Suprapubic skin (tissue), 4 donors: ENCODE measurements at regions not wholly inside any gene's neighbourhood (a gene's known extent, or its start where the extent isn't known, plus 50 kb on each side); places are given as distances from the start of the nearest gene placed in this dataset.

Source experiments
- DNase-seq, 2 donors: peaks; one replicate each; pipeline ENCODE4 v3.0.0-alpha.2; 2019; ENCODE audit warnings: low spot score in 2 of 2
- H3K27ac ChIP-seq: fragments of 200-600 bp; sonication (generic); one replicate; pipeline ENCODE4 v1.5.1; 2019
- H3K27me3 ChIP-seq: fragments of 200-600 bp; sonication (generic); one replicate; pipeline ENCODE4 v1.5.1; 2019
- H3K36me3 ChIP-seq: fragments of 200-600 bp; sonication (generic); one replicate; pipeline ENCODE4 v1.5.1; 2019
- H3K4me1 ChIP-seq: fragments of 200-600 bp; sonication (generic); one replicate; pipeline ENCODE4 v1.5.1; 2019
- H3K4me3 ChIP-seq: fragments of 200-600 bp; sonication (generic); one replicate; pipeline ENCODE4 v1.5.1; 2019; ENCODE audit warnings: mild to moderate bottlenecking
- H3K9me3 ChIP-seq: fragments of 200-600 bp; sonication (generic); one replicate; pipeline ENCODE4 v1.5.1; 2019
- EP300 ChIP-seq: sonication (generic); formaldehyde crosslinking; IDR thresholded peaks from one replicate; pipeline ENCODE4 v1.6.1; 2017; ENCODE audit warnings: antibody characterized with exemption
- POLR2A ChIP-seq, 2 donors: fragments of 450-650 bp; IDR thresholded peaks; one replicate each; pipeline ENCODE4 v1.6.1; 2017; ENCODE audit warnings: antibody characterized with exemption in 2 of 2, mild to moderate bottlenecking in 2 of 2, moderate library complexity in 2 of 2
- POLR2AphosphoS5 ChIP-seq, 3 donors: sonication (generic); formaldehyde crosslinking; IDR thresholded peaks; one replicate each; pipeline ENCODE4 v1.6.1; 2017; ENCODE audit warnings: antibody characterized with exemption in 3 of 3
- WGBS: methylation state at CpG from one replicate; pipeline ENCODE4 v1.1.5; 2018; 5-methylcytosine and 5-hydroxymethylcytosine counted together
- TF ChIP-seq, protein P1 (sequence below), 2 donors: fragments of 200-600 bp in 1 of 2; fragments of 450-650 bp in 1 of 2; sonication (generic) in 1 of 2; IDR thresholded peaks; one replicate each; pipeline ENCODE4 v1.5.1; 2016 to 2019; ENCODE audit warnings: antibody characterized with exemption in 2 of 2, mild to moderate bottlenecking in 1 of 2, moderate library complexity in 1 of 2

DNA sequence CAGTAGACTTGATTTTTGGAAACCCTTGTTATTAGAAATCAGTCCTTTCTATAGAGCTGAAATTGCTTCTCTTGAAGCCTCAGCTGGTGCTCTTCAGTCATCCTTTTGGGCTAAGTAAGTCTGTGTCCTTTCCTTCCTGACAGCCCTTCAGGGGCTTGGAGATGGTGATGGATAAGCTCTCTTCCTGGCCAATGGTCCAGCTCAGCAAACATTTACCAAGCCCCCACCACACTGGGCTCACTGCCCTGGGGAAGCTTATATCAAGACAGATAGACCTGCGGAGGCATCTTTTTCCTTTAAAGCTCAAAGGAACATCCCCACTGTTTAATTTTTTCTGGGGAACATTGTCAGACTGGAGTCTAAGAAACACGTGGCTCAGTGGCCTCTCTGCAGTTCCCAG is 139.6 kb downstream of the HAPSTR1 start:
- Histone ChIP-seq H3K27me3 (no peaks in the 10 kb centered on the region), H3K27ac (no peak overlapping the region), H3K9me3 (no peaks in the 10 kb centered on the region), H3K4me3 (no peak overlapping the region), H3K4me1 (no peaks in the 10 kb centered on the region), H3K36me3 (no peaks in the 10 kb centered on the region)
- no peak for TF ChIP-seq EP300
- TF ChIP-seq, protein P1, sequence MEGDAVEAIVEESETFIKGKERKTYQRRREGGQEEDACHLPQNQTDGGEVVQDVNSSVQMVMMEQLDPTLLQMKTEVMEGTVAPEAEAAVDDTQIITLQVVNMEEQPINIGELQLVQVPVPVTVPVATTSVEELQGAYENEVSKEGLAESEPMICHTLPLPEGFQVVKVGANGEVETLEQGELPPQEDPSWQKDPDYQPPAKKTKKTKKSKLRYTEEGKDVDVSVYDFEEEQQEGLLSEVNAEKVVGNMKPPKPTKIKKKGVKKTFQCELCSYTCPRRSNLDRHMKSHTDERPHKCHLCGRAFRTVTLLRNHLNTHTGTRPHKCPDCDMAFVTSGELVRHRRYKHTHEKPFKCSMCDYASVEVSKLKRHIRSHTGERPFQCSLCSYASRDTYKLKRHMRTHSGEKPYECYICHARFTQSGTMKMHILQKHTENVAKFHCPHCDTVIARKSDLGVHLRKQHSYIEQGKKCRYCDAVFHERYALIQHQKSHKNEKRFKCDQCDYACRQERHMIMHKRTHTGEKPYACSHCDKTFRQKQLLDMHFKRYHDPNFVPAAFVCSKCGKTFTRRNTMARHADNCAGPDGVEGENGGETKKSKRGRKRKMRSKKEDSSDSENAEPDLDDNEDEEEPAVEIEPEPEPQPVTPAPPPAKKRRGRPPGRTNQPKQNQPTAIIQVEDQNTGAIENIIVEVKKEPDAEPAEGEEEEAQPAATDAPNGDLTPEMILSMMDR (IDR thresholded peaks at IDR 0.05): no peak
- TF ChIP-seq POLR2A (IDR thresholded peaks at IDR 0.05): no peak
- no peak for TF ChIP-seq POLR2AphosphoS5 (IDR thresholded peaks at IDR 0.05)
- WGBS: 51% methylated on average over 2 of the region's 2 CpGs
- DNase-seq: no peak

DNA sequence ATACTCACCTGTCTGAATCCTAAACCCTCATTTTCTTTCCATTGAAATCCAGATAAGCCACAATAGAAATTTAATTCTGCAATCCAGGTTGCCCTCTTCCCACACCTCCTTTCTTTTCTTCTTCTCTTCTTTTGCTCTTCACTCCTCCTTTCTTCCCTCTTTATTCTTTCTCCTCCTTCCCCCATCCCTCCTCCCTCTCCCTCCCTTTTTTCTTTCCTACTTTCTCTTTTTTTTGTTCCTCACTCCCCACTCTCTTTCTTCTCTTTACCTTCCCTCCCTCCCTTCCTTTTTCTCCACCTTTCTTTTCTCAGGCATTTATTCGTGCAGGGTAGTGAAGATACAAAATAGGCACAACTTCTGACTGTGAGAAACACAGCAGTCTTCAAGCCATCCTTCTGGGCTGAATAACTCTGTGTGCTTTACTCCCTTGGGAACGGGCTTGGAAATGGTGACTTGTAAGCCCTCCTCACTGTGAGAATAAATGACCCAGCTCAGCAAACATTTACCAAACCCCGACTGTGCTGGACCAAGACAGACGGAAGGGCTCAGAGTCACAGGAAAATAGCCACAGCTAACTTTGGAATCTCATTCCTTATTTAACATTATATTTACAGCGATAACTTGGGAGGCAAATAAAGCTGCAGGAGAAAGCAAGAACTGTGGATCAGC is 140.8 kb downstream of the HAPSTR1 start:
- Histone ChIP-seq H3K27me3 (no peaks in the 10 kb centered on the region), H3K36me3 (no peaks in the 10 kb centered on the region), H3K9me3 (no peaks in the 10 kb centered on the region), H3K4me1 (no peaks in the 10 kb centered on the region), H3K27ac (no peak overlapping the region), H3K4me3 (no peak overlapping the region)
- WGBS: 56% methylated on average over 5 of the region's 5 CpGs
- DNase-seq: no peak
- TF ChIP-seq EP300 (no peak), POLR2A (IDR thresholded peaks at IDR 0.05) (no peak), POLR2AphosphoS5 (IDR thresholded peaks at IDR 0.05) (no peak)
- TF ChIP-seq, protein P1 (IDR thresholded peaks at IDR 0.05): no peak

GRCh38 chr16:9235867-9236266 is 144.4 kb downstream of the HAPSTR1 start:
- H3K36me3 ChIP-seq: no peaks in the 10 kb centered on the region
- no peak for DNase-seq
- H3K27me3 ChIP-seq: no peaks in the 10 kb centered on the region
- no peak overlapping the region for H3K27ac ChIP-seq
- 25% methylated on average over 2 of the region's 2 CpGs for WGBS
- TF ChIP-seq POLR2AphosphoS5 (IDR thresholded peaks at IDR 0.05) (no peak), POLR2A (IDR thresholded peaks at IDR 0.05) (no peak), EP300 (no peak)
- no peaks in the 10 kb centered on the region for H3K9me3 ChIP-seq
- no peak overlapping the region for H3K4me3 ChIP-seq
- no peaks in the 10 kb centered on the region for H3K4me1 ChIP-seq

GRCh38 chr16:9236319-9236718 is 144.9 kb downstream of the HAPSTR1 start:
- H3K4me3 ChIP-seq: no peak overlapping the region
- H3K9me3 ChIP-seq: no peaks in the 10 kb centered on the region
- H3K4me1 ChIP-seq: no peaks in the 10 kb centered on the region
- TF ChIP-seq POLR2AphosphoS5 (IDR thresholded peaks at IDR 0.05) (no peak), POLR2A (IDR thresholded peaks at IDR 0.05) (no peak), EP300 (no peak)
- TF ChIP-seq, protein P1 (IDR thresholded peaks at IDR 0.05): no peak
- DNase-seq: no peak
- H3K27me3 ChIP-seq: no peaks in the 10 kb centered on the region
- H3K36me3 ChIP-seq: no peaks in the 10 kb centered on the region
- H3K27ac ChIP-seq: no peak overlapping the region
- WGBS: 75% methylated on average over 5 of the region's 5 CpGs

DNA sequence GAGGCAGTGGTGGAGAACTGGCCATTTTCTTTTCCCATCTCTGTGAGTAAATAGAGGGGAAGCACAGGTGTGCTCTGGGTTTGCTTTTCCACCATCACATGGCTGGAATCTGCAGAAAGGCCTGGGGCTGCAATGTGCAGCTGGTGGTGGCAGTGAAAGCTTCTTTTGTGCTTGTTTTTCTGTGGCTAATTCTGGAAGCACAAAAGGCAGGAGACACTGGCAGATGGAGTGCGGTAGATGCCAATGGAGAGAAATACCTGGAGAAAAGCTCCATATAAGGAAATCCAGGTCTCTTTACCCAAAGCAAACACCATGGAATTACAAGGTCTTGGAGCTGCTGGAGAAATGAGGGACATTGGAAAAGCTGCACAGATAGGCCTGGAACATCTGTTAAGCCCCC is 146.9 kb downstream of the HAPSTR1 start:
- Histone ChIP-seq H3K27me3 (no peaks in the 10 kb centered on the region), H3K4me3 (no peak overlapping the region), H3K4me1 (no peaks in the 10 kb centered on the region), H3K9me3 (no peaks in the 10 kb centered on the region), H3K36me3 (no peaks in the 10 kb centered on the region), H3K27ac (no peak overlapping the region)
- no peak for DNase-seq
- TF ChIP-seq, protein P1 (IDR thresholded peaks at IDR 0.05): no peak
- no peak for TF ChIP-seq POLR2A (IDR thresholded peaks at IDR 0.05)
- TF ChIP-seq POLR2AphosphoS5 (IDR thresholded peaks at IDR 0.05): no peak
- TF ChIP-seq EP300: no peak
- 94% methylated on average over 1 of the region's 1 CpG for WGBS

GRCh38 chr16:9241177-9241576 is 149.7 kb downstream of the HAPSTR1 start:
- no peaks in the 10 kb centered on the region for H3K9me3 ChIP-seq
- no peak overlapping the region for H3K4me3 ChIP-seq
- DNase-seq: no peak
- no peaks in the 10 kb centered on the region for H3K4me1 ChIP-seq
- H3K36me3 ChIP-seq: no peaks in the 10 kb centered on the region
- TF ChIP-seq POLR2AphosphoS5 (IDR thresholded peaks at IDR 0.05) (no peak), POLR2A (IDR thresholded peaks at IDR 0.05) (no peak), EP300 (no peak)
- TF ChIP-seq, protein P1 (IDR thresholded peaks at IDR 0.05): no peak
- no peak overlapping the region for H3K27ac ChIP-seq
- no peaks in the 10 kb centered on the region for H3K27me3 ChIP-seq
